ENCODE measurements at regions not wholly inside any gene's neighbourhood (a gene's known extent, or its start where the extent isn't known, plus 50 kb on each side); places are given as distances from the start of the nearest gene placed in this dataset.

GRCh38 chr3:117314441-117315150 is 605.0 kb downstream of the TUSC7 start:
- in situ Hi-C loops (cut with MboI), result no loop called here
- ATAC-seq (no peak), DNase-seq (ENCODE audit: extremely low read depth in 1 of 4, low spot score in 3 of 4) (no peak), FAIRE-seq (no peak)
- no TSS peak for BruUV-seq (replicated peaks)
- no peak for TF ChIP-seq USF2 (CRISPR knock-in tag; IDR thresholded peaks at IDR 0.05)
- TF ChIP-seq LARP7 (IDR thresholded peaks at IDR 0.05), result no peak
- no peak for TF ChIP-seq ZSCAN29 (IDR thresholded peaks at IDR 0.05)
- TF ChIP-seq HNRNPK (IDR thresholded peaks at IDR 0.05; ENCODE audit: low read depth, low read length, poor library complexity, severe bottlenecking), result no peak
- no peak for TF ChIP-seq NUFIP1 (IDR thresholded peaks at IDR 0.05; ENCODE audit: partially characterized antibody)
- no peak for TF ChIP-seq TAL1 (IDR thresholded peaks at IDR 0.05)
- no peak for TF ChIP-seq SRSF9 (IDR thresholded peaks at IDR 0.05; ENCODE audit: borderline replicate concordance, low read depth, low read length)
- TF ChIP-seq RBM25 (IDR thresholded peaks at IDR 0.05; ENCODE audit: low read depth, low read length, severe bottlenecking), result no peak
- WGBS (ENCODE audit: insufficient coverage, low coverage, missing lambda C conversion rate), result 0% methylated on average over 2 of the region's 2 CpGs
- POLR2A ChIA-PET, result no interaction called here
- no peak overlapping the region for H3K9ac ChIP-seq (ENCODE audit: insufficient read depth in 1 of 2, low read depth in 2 of 2, low read length in 2 of 2)
- H3K36me3 ChIP-seq (ENCODE audit: control insufficient read depth, insufficient read depth, low read length), result no peaks in the 10 kb centered on the region
- CTCF ChIA-PET (ENCODE audit: low intra/inter-chr PET ratio), result no interaction called here
- no peak overlapping the region for H3K27ac ChIP-seq (ENCODE audit: extremely low read depth, low read depth, low read length)
- no peaks in the 10 kb centered on the region for H3K79me2 ChIP-seq (ENCODE audit: control insufficient read depth, insufficient read depth, low read length)
- no peaks in the 10 kb centered on the region for H4K20me1 ChIP-seq (replicated peaks; ENCODE audit: control insufficient read depth, insufficient read depth, low read length)
- no peaks in the 10 kb centered on the region for H3K9me3 ChIP-seq (replicated peaks; ENCODE audit: control insufficient read depth, insufficient read depth, low read depth, low read length)
- H3K9me1 ChIP-seq (ENCODE audit: control insufficient read depth, insufficient read depth, low read length), result no peaks in the 10 kb centered on the region
- H3K4me1 ChIP-seq (replicated peaks in 1 of 2; ENCODE audit: control insufficient read depth in 2 of 2, insufficient read depth in 2 of 2, low read length in 2 of 2), result no peaks in the 10 kb centered on the region
- no peak overlapping the region for H3K4me2 ChIP-seq (ENCODE audit: insufficient read depth, low read length)
- H3K4me3 ChIP-seq, result no peak overlapping the region
- no peak overlapping the region for H2AFZ ChIP-seq (ENCODE audit: low read depth, low read length)
- intact Hi-C loops (cut with micrococcal nuclease), result no loop called here
- no peaks in the 10 kb centered on the region for H3K27me3 ChIP-seq (ENCODE audit: control insufficient read depth in 2 of 2, insufficient read depth in 2 of 2, low read length in 2 of 2)

All from K562 (cell line).